ENCODE measurements at regions not wholly inside any gene's neighbourhood (a gene's known extent, or its start where the extent isn't known, plus 50 kb on each side); places are given as distances from the start of the nearest gene placed in this dataset.

DNA sequence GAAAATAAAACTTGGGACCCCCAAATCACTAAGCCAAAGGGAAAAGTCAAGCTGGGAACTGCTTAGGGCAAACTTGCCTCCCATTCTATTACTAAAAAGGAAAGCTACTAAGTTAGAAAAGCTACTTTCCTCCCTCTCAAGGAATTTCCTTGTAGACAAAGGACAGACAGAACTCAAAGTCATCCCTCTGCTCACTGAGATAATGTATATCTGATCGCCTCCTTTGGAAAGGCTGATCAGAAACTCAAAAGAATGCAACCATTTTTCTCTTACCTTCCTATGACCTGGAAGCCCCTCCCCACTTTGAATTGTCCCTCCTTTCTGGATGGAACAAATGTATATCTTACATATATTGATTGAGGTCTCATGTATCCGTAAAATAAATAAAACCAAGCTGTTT lies 190.5 kb upstream of the DCN start:
- DNase-seq (ENCODE audit: low spot score): no peak
- TF ChIP-seq CTCF (IDR thresholded peaks at IDR 0.05; ENCODE audit: extremely low read depth, missing control alignments): no peak

- no peak for DNase-seq (ENCODE audit: low spot score)
- no peak for TF ChIP-seq CTCF (IDR thresholded peaks at IDR 0.05; ENCODE audit: extremely low read depth, missing control alignments)
Observed at GRCh38 chr12:91370086-91370868, 187.7 kb upstream of the DCN start.

- DNase-seq (ENCODE audit: low spot score): no peak
- no peak for TF ChIP-seq CTCF (IDR thresholded peaks at IDR 0.05; ENCODE audit: extremely low read depth, missing control alignments)
Observed at GRCh38 chr12:91368613-91369012, 186.0 kb upstream of the DCN start.

- TF ChIP-seq CTCF (IDR thresholded peaks at IDR 0.05; ENCODE audit: extremely low read depth, missing control alignments): no peak
- peak; percentile 7 for DNase-seq (ENCODE audit: low spot score)
Observed at GRCh38 chr12:91367234-91367849, 184.7 kb upstream of the DCN start.

- no peak for DNase-seq (ENCODE audit: low spot score)
- no peak for TF ChIP-seq CTCF (IDR thresholded peaks at IDR 0.05; ENCODE audit: extremely low read depth, missing control alignments)
Observed at GRCh38 chr12:91364471-91365184, 182.0 kb upstream of the DCN start.

DNA sequence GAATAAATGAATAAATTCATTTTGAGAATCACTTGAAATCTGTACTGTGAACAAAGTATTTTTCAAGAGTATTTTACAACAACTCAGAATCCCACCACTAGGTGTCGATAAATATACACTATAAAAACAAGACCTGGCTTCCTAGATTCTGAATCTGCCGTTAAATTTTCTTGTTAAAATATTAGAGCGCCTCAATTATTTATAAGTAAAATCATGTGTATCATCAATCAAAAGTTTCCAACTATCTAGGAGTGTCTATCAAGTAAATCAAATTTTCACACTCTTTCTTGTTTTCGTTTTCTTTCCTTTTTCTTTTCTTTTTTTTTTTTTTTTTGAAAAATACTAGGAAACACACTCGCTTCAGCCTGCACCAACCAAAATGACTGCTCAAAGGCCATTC lies 179.2 kb upstream of the DCN start:
- peak; percentile 21 for TF ChIP-seq CTCF (IDR thresholded peaks at IDR 0.05; ENCODE audit: extremely low read depth, missing control alignments)
- DNase-seq (ENCODE audit: low spot score): peak; percentile 11

GRCh38 chr12:91357381-91357780 lies 174.8 kb upstream of the DCN start:
- TF ChIP-seq CTCF (IDR thresholded peaks at IDR 0.05; ENCODE audit: extremely low read depth, missing control alignments): no peak
- no peak for DNase-seq (ENCODE audit: low spot score)
